Testis (tissue), 2 donors: ENCODE measurements at regions not wholly inside any gene's neighbourhood (a gene's known extent, or its start where the extent isn't known, plus 50 kb on each side); places are given as distances from the start of the nearest gene placed in this dataset.

ENCODE experiments used
- POLR2A ChIP-seq: fragments of 450-650 bp; IDR thresholded peaks from one replicate; pipeline ENCODE4 v1.6.1; 2017; ENCODE audit warnings: antibody characterized with exemption, mild to moderate bottlenecking, moderate library complexity
- TF ChIP-seq, protein P1 (sequence below), 3 experiments: fragments of 450-650 bp in 2 of 3; fragments of 200-600 bp in 1 of 3; sonication (generic) in 1 of 3; IDR thresholded peaks; one replicate each; pipeline ENCODE4 v1.5.1; 2016 to 2019; ENCODE audit warnings: antibody characterized with exemption in 3 of 3, mild to moderate bottlenecking in 2 of 3, moderate library complexity in 1 of 3

GRCh38 chrX:39975101-39975925, 122.4 kb downstream of the BCOR start:
- TF ChIP-seq, protein P1, sequence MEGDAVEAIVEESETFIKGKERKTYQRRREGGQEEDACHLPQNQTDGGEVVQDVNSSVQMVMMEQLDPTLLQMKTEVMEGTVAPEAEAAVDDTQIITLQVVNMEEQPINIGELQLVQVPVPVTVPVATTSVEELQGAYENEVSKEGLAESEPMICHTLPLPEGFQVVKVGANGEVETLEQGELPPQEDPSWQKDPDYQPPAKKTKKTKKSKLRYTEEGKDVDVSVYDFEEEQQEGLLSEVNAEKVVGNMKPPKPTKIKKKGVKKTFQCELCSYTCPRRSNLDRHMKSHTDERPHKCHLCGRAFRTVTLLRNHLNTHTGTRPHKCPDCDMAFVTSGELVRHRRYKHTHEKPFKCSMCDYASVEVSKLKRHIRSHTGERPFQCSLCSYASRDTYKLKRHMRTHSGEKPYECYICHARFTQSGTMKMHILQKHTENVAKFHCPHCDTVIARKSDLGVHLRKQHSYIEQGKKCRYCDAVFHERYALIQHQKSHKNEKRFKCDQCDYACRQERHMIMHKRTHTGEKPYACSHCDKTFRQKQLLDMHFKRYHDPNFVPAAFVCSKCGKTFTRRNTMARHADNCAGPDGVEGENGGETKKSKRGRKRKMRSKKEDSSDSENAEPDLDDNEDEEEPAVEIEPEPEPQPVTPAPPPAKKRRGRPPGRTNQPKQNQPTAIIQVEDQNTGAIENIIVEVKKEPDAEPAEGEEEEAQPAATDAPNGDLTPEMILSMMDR (IDR thresholded peaks at IDR 0.05) = no peak
- no peak for TF ChIP-seq POLR2A
